ENCODE measurements at regions not wholly inside any gene's neighbourhood (a gene's known extent, or its start where the extent isn't known, plus 50 kb on each side); places are given as distances from the start of the nearest gene placed in this dataset.

- no peaks in the 10 kb centered on the region for H3K36me3 Mint-ChIP-seq
Measured at GRCh38 chr3:76949033-76949432, 90.9 kb upstream of the ROBO2 start.

DNA sequence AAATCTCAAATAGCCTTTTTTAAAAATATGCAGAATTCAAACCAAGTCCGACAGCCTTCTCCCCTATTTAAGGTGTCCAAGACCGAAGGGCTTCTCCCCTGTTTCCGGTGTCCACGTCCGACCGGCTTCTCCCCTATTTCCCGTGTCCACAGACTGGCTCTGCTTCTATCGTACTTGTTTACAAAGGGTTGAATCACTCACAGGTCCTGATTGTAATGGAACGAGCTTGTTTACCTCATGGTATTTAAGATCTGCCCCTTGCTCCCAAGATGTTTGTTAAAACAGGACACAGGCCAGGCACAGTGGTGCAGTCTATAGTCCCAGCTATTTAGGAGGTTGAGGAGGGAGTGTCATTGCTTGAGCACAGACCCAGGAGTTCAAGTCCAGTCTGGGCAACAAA, 90.4 kb upstream of the ROBO2 start:
- no peaks in the 10 kb centered on the region for H3K27me3 ChIP-seq
- Mint-ChIP-seq H3K4me3 (no peak overlapping the region), H3K36me3 (no peaks in the 10 kb centered on the region), H3K27ac (peak overlapping the region; percentile 9), H3K27me3 (ENCODE audit: insufficient read depth, low read depth) (no peaks in the 10 kb centered on the region), H3K9me3 (no peaks in the 10 kb centered on the region), H3K4me1 (no peaks in the 10 kb centered on the region)
- no peaks in the 10 kb centered on the region for H3F3A ChIP-seq (ENCODE audit: low read depth)
- no peaks in the 10 kb centered on the region for H3K79me2 ChIP-seq (ENCODE audit: low read depth)
- H3K9me3 ChIP-seq (ENCODE audit: low read depth) = no peaks in the 10 kb centered on the region
- no peak overlapping the region for H2AFZ ChIP-seq (replicated peaks)
- H3K27ac ChIP-seq = no peak overlapping the region
- H4K20me1 ChIP-seq (ENCODE audit: low read depth) = no peaks in the 10 kb centered on the region
- no peaks in the 10 kb centered on the region for H3K4me1 ChIP-seq
- no peak overlapping the region for H3K9ac ChIP-seq
- no peak overlapping the region for H3K4me2 ChIP-seq
- no peak for DNase-seq (ENCODE audit: low spot score)
- TF ChIP-seq CTCF (IDR thresholded peaks at IDR 0.05) (no peak), EZH2phosphoT487 (IDR thresholded peaks at IDR 0.05) (no peak), EZH2 (IDR thresholded peaks at IDR 0.05) (no peak)
- H3K36me3 ChIP-seq = no peaks in the 10 kb centered on the region
- H3K4me3 ChIP-seq = no peak overlapping the region

More at GRCh38 chr3:76949033-76949432, 90.9 kb upstream of the ROBO2 start:
- Histone ChIP-seq H3K4me3 (no peak overlapping the region), H3K9me3 (ENCODE audit: low read depth) (no peaks in the 10 kb centered on the region), H3K9ac (no peak overlapping the region), H3K36me3 (no peaks in the 10 kb centered on the region), H3K4me1 (no peaks in the 10 kb centered on the region), H3K27ac (no peak overlapping the region), H2AFZ (replicated peaks) (no peak overlapping the region), H3F3A (ENCODE audit: low read depth) (no peaks in the 10 kb centered on the region), H3K4me2 (no peak overlapping the region), H4K20me1 (ENCODE audit: low read depth) (no peaks in the 10 kb centered on the region), H3K27me3 (no peaks in the 10 kb centered on the region), H3K79me2 (ENCODE audit: low read depth) (no peaks in the 10 kb centered on the region)
- H3K9me3 Mint-ChIP-seq = no peaks in the 10 kb centered on the region
- H3K27ac Mint-ChIP-seq = no peak overlapping the region
- no peaks in the 10 kb centered on the region for H3K27me3 Mint-ChIP-seq (ENCODE audit: insufficient read depth, low read depth)
- H3K4me3 Mint-ChIP-seq = no peak overlapping the region
- TF ChIP-seq CTCF (IDR thresholded peaks at IDR 0.05) (no peak), EZH2phosphoT487 (IDR thresholded peaks at IDR 0.05) (no peak), EZH2 (IDR thresholded peaks at IDR 0.05) (no peak)
- H3K4me1 Mint-ChIP-seq = no peaks in the 10 kb centered on the region
- DNase-seq (ENCODE audit: low spot score) = no peak

- no peaks in the 10 kb centered on the region for H3K36me3 Mint-ChIP-seq
- no peaks in the 10 kb centered on the region for H3K27me3 Mint-ChIP-seq (ENCODE audit: insufficient read depth, low read depth)
- no peaks in the 10 kb centered on the region for H3K9me3 ChIP-seq (ENCODE audit: low read depth)
- H3K4me2 ChIP-seq = no peak overlapping the region
- H3K27ac Mint-ChIP-seq = no peak overlapping the region
- no peaks in the 10 kb centered on the region for H3K79me2 ChIP-seq (ENCODE audit: low read depth)
- no peaks in the 10 kb centered on the region for H3K36me3 ChIP-seq
- no peak overlapping the region for H3K9ac ChIP-seq
- no peak overlapping the region for H3K4me3 Mint-ChIP-seq
- no peak overlapping the region for H3K27ac ChIP-seq
- TF ChIP-seq EZH2 (IDR thresholded peaks at IDR 0.05) (no peak), CTCF (IDR thresholded peaks at IDR 0.05) (no peak), EZH2phosphoT487 (IDR thresholded peaks at IDR 0.05) (no peak)
- no peak overlapping the region for H3K4me3 ChIP-seq
- no peaks in the 10 kb centered on the region for H3K4me1 ChIP-seq
- H3F3A ChIP-seq (ENCODE audit: low read depth) = no peaks in the 10 kb centered on the region
- H3K4me1 Mint-ChIP-seq = no peaks in the 10 kb centered on the region
- no peaks in the 10 kb centered on the region for H3K27me3 ChIP-seq
- no peaks in the 10 kb centered on the region for H3K9me3 Mint-ChIP-seq
- no peaks in the 10 kb centered on the region for H4K20me1 ChIP-seq (ENCODE audit: low read depth)
- no peak overlapping the region for H2AFZ ChIP-seq (replicated peaks)
- no peak for DNase-seq (ENCODE audit: low spot score)
Measured at GRCh38 chr3:76950590-76950989, 89.3 kb upstream of the ROBO2 start.
